ENCODE measurements at regions not wholly inside any gene's neighbourhood (a gene's known extent, or its start where the extent isn't known, plus 50 kb on each side); places are given as distances from the start of the nearest gene placed in this dataset.
A peak's percentile ranks its signal among the peaks of the same experiment; 100 is the strongest.

- TF ChIP-seq GATA3 (IDR thresholded peaks at IDR 0.05; ENCODE audit: low read depth, low read length) (peak; percentile 56; the same call in 1 of the 2 replicates), GATA2 (IDR thresholded peaks at IDR 0.05; ENCODE audit: low read depth, low read length) (peak; percentile 86)
Measured at GRCh38 chr10:3486346-3487065, 298.5 kb downstream of the KLF6 start.

GRCh38 chr10:3485057-3485686 lies 299.8 kb downstream of the KLF6 start:
- TF ChIP-seq GATA2 (IDR thresholded peaks at IDR 0.05; ENCODE audit: low read depth, low read length) (no peak), GATA3 (IDR thresholded peaks at IDR 0.05; ENCODE audit: low read depth, low read length) (no peak)

GRCh38 chr10:3484306-3485056 lies 300.5 kb downstream of the KLF6 start:
- TF ChIP-seq GATA3 (IDR thresholded peaks at IDR 0.05; ENCODE audit: low read depth, low read length): no peak
- no peak for TF ChIP-seq GATA2 (IDR thresholded peaks at IDR 0.05; ENCODE audit: low read depth, low read length)

- no peak for TF ChIP-seq GATA2 (IDR thresholded peaks at IDR 0.05; ENCODE audit: low read depth, low read length)
Measured at GRCh38 chr10:3482200-3482993, 302.6 kb downstream of the KLF6 start.

- TF ChIP-seq GATA3 (IDR thresholded peaks at IDR 0.05; ENCODE audit: low read depth, low read length): no peak
- no peak for TF ChIP-seq GATA2 (IDR thresholded peaks at IDR 0.05; ENCODE audit: low read depth, low read length)
Measured at GRCh38 chr10:3481496-3481895, 303.5 kb downstream of the KLF6 start.

- TF ChIP-seq GATA2 (IDR thresholded peaks at IDR 0.05; ENCODE audit: low read depth, low read length) (no peak), GATA3 (IDR thresholded peaks at IDR 0.05; ENCODE audit: low read depth, low read length) (no peak)
Measured at GRCh38 chr10:3480990-3481315, 304.1 kb downstream of the KLF6 start.

GRCh38 chr10:3480281-3480989 lies 304.6 kb downstream of the KLF6 start:
- no peak for TF ChIP-seq GATA2 (IDR thresholded peaks at IDR 0.05; ENCODE audit: low read depth, low read length)
- no peak for TF ChIP-seq GATA3 (IDR thresholded peaks at IDR 0.05; ENCODE audit: low read depth, low read length)

- no peak for TF ChIP-seq GATA3 (IDR thresholded peaks at IDR 0.05; ENCODE audit: low read depth, low read length)
- TF ChIP-seq GATA2 (IDR thresholded peaks at IDR 0.05; ENCODE audit: low read depth, low read length): no peak
Measured at GRCh38 chr10:3478632-3479240, 306.2 kb upstream of the PITRM1 start.

- TF ChIP-seq GATA2 (IDR thresholded peaks at IDR 0.05; ENCODE audit: low read depth, low read length): no peak
- no peak for TF ChIP-seq GATA3 (IDR thresholded peaks at IDR 0.05; ENCODE audit: low read depth, low read length)
Measured at GRCh38 chr10:3478153-3478552, 305.6 kb upstream of the PITRM1 start.

- TF ChIP-seq GATA2 (IDR thresholded peaks at IDR 0.05; ENCODE audit: low read depth, low read length) (no peak), GATA3 (IDR thresholded peaks at IDR 0.05; ENCODE audit: low read depth, low read length) (no peak)
Measured at GRCh38 chr10:3477683-3478082, 305.1 kb upstream of the PITRM1 start.

GRCh38 chr10:3476640-3477448 lies 304.3 kb upstream of the PITRM1 start:
- TF ChIP-seq GATA3 (IDR thresholded peaks at IDR 0.05; ENCODE audit: low read depth, low read length) (no peak), GATA2 (IDR thresholded peaks at IDR 0.05; ENCODE audit: low read depth, low read length) (no peak)

GRCh38 chr10:3476186-3476585 lies 303.6 kb upstream of the PITRM1 start:
- TF ChIP-seq GATA2 (IDR thresholded peaks at IDR 0.05; ENCODE audit: low read depth, low read length) (no peak), GATA3 (IDR thresholded peaks at IDR 0.05; ENCODE audit: low read depth, low read length) (no peak)

All from SH-SY5Y (cell line).